Stimulated activated naive CD8-positive, alpha-beta T cell treated with anti-CD3 and anti-CD28 coated beads, Interleukin-15, Interleukin-2, amounts not matched to agents 100 ng/mL and 50 ng/mL, for 24 hours (primary cell): ENCODE measurements at regions not wholly inside any gene's neighbourhood (a gene's known extent, or its start where the extent isn't known, plus 50 kb on each side); places are given as distances from the start of the nearest gene placed in this dataset.

ENCODE experiments used
- H3K27ac Mint-ChIP-seq: one replicate; pipeline ENCODE4 v1.8.0; 2021; ENCODE audit warnings: mild to moderate bottlenecking, mixed read lengths
- H3K27me3 Mint-ChIP-seq: one replicate; pipeline ENCODE4 v1.8.0; 2021; ENCODE audit warnings: mixed read lengths
- H3K36me3 Mint-ChIP-seq: one replicate; pipeline ENCODE4 v1.8.0; 2021; ENCODE audit warnings: low read depth, mixed read lengths
- H3K4me1 Mint-ChIP-seq: one replicate; pipeline ENCODE4 v1.8.0; 2021; ENCODE audit warnings: low read depth, mixed read lengths
- H3K4me3 Mint-ChIP-seq: one replicate; pipeline ENCODE4 v1.8.0; 2021; ENCODE audit warnings: mild to moderate bottlenecking, mixed read lengths
- H3K9me3 Mint-ChIP-seq: one replicate; pipeline ENCODE4 v1.8.0; 2021; ENCODE audit warnings: mixed read lengths

GRCh38 chr18:70650878-70651277 is 362.0 kb downstream of the SOCS6 start:
- peaks cover 13% of the 10 kb centered on the region for H3K4me1 Mint-ChIP-seq
- peaks cover 23% of the 10 kb centered on the region for H3K9me3 Mint-ChIP-seq
- no peaks in the 10 kb centered on the region for H3K27me3 Mint-ChIP-seq
- no peaks in the 10 kb centered on the region for H3K36me3 Mint-ChIP-seq
- H3K27ac Mint-ChIP-seq = peak overlapping the region; percentile 32
- H3K4me3 Mint-ChIP-seq = no peak overlapping the region

GRCh38 chr18:70649683-70650082 is 360.8 kb downstream of the SOCS6 start:
- H3K4me1 Mint-ChIP-seq = peaks cover 13% of the 10 kb centered on the region
- no peaks in the 10 kb centered on the region for H3K36me3 Mint-ChIP-seq
- no peak overlapping the region for H3K27ac Mint-ChIP-seq
- no peaks in the 10 kb centered on the region for H3K27me3 Mint-ChIP-seq
- H3K9me3 Mint-ChIP-seq = peaks cover 23% of the 10 kb centered on the region
- no peak overlapping the region for H3K4me3 Mint-ChIP-seq

- Mint-ChIP-seq H3K27ac (no peak overlapping the region), H3K9me3 (peaks cover 8% of the 10 kb centered on the region), H3K27me3 (no peaks in the 10 kb centered on the region), H3K4me1 (peaks cover 16% of the 10 kb centered on the region), H3K4me3 (no peak overlapping the region), H3K36me3 (no peaks in the 10 kb centered on the region)
Measured at GRCh38 chr18:70645971-70646370, 357.1 kb downstream of the SOCS6 start.

- H3K9me3 Mint-ChIP-seq = peaks cover 11% of the 10 kb centered on the region
- no peaks in the 10 kb centered on the region for H3K27me3 Mint-ChIP-seq
- H3K4me1 Mint-ChIP-seq = peaks cover 12% of the 10 kb centered on the region
- no peak overlapping the region for H3K4me3 Mint-ChIP-seq
- H3K36me3 Mint-ChIP-seq = no peaks in the 10 kb centered on the region
- H3K27ac Mint-ChIP-seq = no peak overlapping the region
Measured at GRCh38 chr18:70643812-70644211, 355.0 kb downstream of the SOCS6 start.

- no peaks in the 10 kb centered on the region for H3K27me3 Mint-ChIP-seq
Measured at GRCh38 chr18:70641156-70641775, 352.4 kb downstream of the SOCS6 start.

GRCh38 chr18:70640336-70640887 is 351.6 kb downstream of the SOCS6 start:
- peak overlapping the region; percentile 52 for H3K4me3 Mint-ChIP-seq

More at GRCh38 chr18:70641156-70641775, 352.4 kb downstream of the SOCS6 start:
- peaks cover 3% of the 10 kb centered on the region for H3K36me3 Mint-ChIP-seq
- H3K27ac Mint-ChIP-seq = no peak overlapping the region
- peaks cover 12% of the 10 kb centered on the region for H3K4me1 Mint-ChIP-seq
- H3K9me3 Mint-ChIP-seq = peaks cover 15% of the 10 kb centered on the region
- H3K4me3 Mint-ChIP-seq = no peak overlapping the region

GRCh38 chr18:70636991-70637390 is 348.1 kb downstream of the SOCS6 start:
- H3K4me1 Mint-ChIP-seq = peaks cover 13% of the 10 kb centered on the region
- H3K27me3 Mint-ChIP-seq = no peaks in the 10 kb centered on the region
- H3K4me3 Mint-ChIP-seq = no peak overlapping the region
- H3K27ac Mint-ChIP-seq = no peak overlapping the region
- peaks cover 3% of the 10 kb centered on the region for H3K36me3 Mint-ChIP-seq
- H3K9me3 Mint-ChIP-seq = peaks cover 15% of the 10 kb centered on the region

More at GRCh38 chr18:70640336-70640887, 351.6 kb downstream of the SOCS6 start:
- Mint-ChIP-seq H3K9me3 (peaks cover 15% of the 10 kb centered on the region), H3K27me3 (no peaks in the 10 kb centered on the region), H3K27ac (peak overlapping the region; percentile 58), H3K4me1 (peaks cover 12% of the 10 kb centered on the region), H3K36me3 (peaks cover 3% of the 10 kb centered on the region)

- H3K27ac Mint-ChIP-seq = no peak overlapping the region
- H3K4me3 Mint-ChIP-seq = no peak overlapping the region
- H3K27me3 Mint-ChIP-seq = no peaks in the 10 kb centered on the region
- H3K4me1 Mint-ChIP-seq = peaks cover 18% of the 10 kb centered on the region
- peaks cover 9% of the 10 kb centered on the region for H3K9me3 Mint-ChIP-seq
- H3K36me3 Mint-ChIP-seq = peaks cover 3% of the 10 kb centered on the region
Measured at GRCh38 chr18:70634576-70635147, 345.8 kb downstream of the SOCS6 start.

GRCh38 chr18:70627182-70627802 is 338.4 kb downstream of the SOCS6 start:
- no peaks in the 10 kb centered on the region for H3K9me3 Mint-ChIP-seq
- no peaks in the 10 kb centered on the region for H3K27me3 Mint-ChIP-seq
- no peaks in the 10 kb centered on the region for H3K36me3 Mint-ChIP-seq
- peaks cover 58% of the 10 kb centered on the region for H3K4me1 Mint-ChIP-seq
- H3K4me3 Mint-ChIP-seq = no peak overlapping the region
- H3K27ac Mint-ChIP-seq = no peak overlapping the region

- Mint-ChIP-seq H3K9me3 (no peaks in the 10 kb centered on the region), H3K27me3 (no peaks in the 10 kb centered on the region), H3K36me3 (no peaks in the 10 kb centered on the region), H3K4me3 (no peak overlapping the region), H3K4me1 (peaks cover 73% of the 10 kb centered on the region), H3K27ac (peak overlapping the region; percentile 56)
Measured at GRCh38 chr18:70622622-70623419, 334.0 kb downstream of the SOCS6 start.

GRCh38 chr18:70621710-70622109 is 332.9 kb downstream of the SOCS6 start:
- H3K36me3 Mint-ChIP-seq = no peaks in the 10 kb centered on the region
- H3K4me1 Mint-ChIP-seq = peaks cover 67% of the 10 kb centered on the region
- H3K4me3 Mint-ChIP-seq = peak overlapping the region; percentile 75
- peak overlapping the region; percentile 91 for H3K27ac Mint-ChIP-seq
- H3K9me3 Mint-ChIP-seq = peaks cover under 1% of the 10 kb centered on the region
- no peaks in the 10 kb centered on the region for H3K27me3 Mint-ChIP-seq

- Mint-ChIP-seq H3K36me3 (no peaks in the 10 kb centered on the region), H3K27ac (peak overlapping the region; percentile 91), H3K4me3 (peak overlapping the region; percentile 75), H3K9me3 (peaks cover 8% of the 10 kb centered on the region), H3K27me3 (no peaks in the 10 kb centered on the region), H3K4me1 (peaks cover 66% of the 10 kb centered on the region)
Measured at GRCh38 chr18:70620837-70621612, 332.2 kb downstream of the SOCS6 start.

- no peak overlapping the region for H3K27ac Mint-ChIP-seq
- H3K4me3 Mint-ChIP-seq = no peak overlapping the region
- H3K36me3 Mint-ChIP-seq = no peaks in the 10 kb centered on the region
- H3K27me3 Mint-ChIP-seq = no peaks in the 10 kb centered on the region
- peaks cover 31% of the 10 kb centered on the region for H3K4me1 Mint-ChIP-seq
- peaks cover 11% of the 10 kb centered on the region for H3K9me3 Mint-ChIP-seq
Measured at GRCh38 chr18:70617020-70617763, 328.3 kb downstream of the SOCS6 start.
